ENCODE measurements at regions not wholly inside any gene's neighbourhood (a gene's known extent, or its start where the extent isn't known, plus 50 kb on each side); places are given as distances from the start of the nearest gene placed in this dataset.
"Not testable (repeated sequence)": the region's sequence is repeated elsewhere in the genome, so short reads cannot be mapped to it uniquely, and the experiment has no call there.

DNA sequence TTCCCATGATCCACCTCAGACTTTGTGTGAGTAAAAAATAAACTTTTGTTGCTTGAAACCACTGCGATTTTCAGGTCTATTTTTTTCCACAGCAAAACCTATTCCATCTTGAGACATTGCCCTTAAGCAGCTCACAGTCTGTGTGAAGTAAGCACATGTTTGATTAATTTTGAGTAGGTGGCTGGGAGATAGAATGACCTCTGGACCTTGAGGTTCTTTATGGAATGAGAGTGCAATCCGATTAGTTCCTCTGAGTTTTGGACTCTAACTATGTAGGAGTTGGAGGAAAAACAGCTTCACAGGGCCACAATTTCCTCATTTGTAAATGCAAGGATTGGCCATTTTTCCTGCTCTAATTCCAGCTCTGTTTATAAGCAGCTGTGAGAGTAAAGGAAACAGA is 234.1 kb upstream of the IGFBP7 start:
- intact Hi-C loops (cut with DNase I) = no loop called here
- DNase-seq (ENCODE audit: low spot score) = no peak

- intact Hi-C loops (cut with DNase I) = no loop called here
- no peak for DNase-seq (ENCODE audit: low spot score)
Observed at GRCh38 chr4:57342411-57342810, 232.2 kb upstream of the IGFBP7 start.

DNA sequence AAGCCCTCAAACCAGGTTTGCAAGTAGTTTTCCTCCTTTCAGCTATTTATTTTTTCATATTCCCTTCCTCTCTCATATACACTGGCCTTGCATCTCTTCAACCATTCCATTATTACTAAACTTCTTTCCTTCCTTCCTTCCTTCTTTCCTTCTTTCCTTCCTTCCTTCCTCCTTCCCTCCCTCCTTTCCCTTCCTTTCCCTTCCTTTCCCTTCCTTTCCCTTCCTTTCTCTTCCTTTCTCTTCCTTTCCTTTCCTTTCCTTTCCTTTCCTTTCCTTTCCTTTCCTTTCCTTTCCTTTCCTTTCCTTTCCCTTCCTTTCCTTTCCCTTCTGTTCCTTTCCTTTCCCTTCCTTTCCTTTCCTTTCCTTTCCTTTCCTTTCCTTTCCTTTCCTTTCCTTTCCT is 228.7 kb upstream of the IGFBP7 start:
- intact Hi-C loops (cut with DNase I); DNase-seq (ENCODE audit: low spot score): not testable (repeated sequence)

DNA sequence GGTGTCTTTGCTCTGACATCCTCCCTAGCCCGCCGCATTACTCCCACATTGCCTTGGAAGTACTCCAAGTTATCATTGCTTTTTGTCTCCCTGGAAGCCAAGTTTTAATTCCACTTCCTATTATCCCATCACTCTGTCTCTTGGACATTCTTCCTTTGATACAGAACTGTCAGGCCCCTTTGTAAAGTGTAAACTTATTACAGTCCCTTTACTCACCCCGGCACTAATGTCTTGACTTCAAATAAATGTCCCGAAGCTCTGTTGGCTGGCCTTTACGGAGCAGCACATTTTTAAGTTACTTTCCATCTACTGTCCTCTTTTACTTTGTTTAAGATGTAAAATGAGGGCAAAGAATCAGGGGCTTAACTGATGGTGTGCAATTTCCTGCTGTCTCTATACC is 223.5 kb upstream of the IGFBP7 start:
- no peak for DNase-seq (ENCODE audit: low spot score)
- intact Hi-C loops (cut with DNase I) = no loop called here

DNA sequence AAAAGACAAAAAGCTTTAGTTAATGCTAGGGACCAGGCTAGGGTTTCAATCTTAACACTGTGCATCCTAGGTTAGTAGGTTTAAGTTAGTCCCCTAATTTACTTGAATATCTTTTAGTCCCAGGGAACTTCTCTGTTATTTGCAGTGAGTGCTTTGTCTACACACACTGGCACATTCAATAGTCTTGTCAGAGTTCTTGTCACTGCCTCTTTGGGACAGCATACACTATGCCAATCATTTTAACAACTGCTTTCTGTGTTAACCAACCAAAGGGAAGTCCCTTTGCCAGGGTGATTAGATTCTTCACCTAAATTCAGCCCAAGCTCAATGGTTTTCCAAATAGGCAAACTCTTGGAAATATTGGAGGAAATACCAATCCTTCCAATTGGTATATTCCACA is 221.8 kb upstream of the IGFBP7 start:
- intact Hi-C loops (cut with DNase I) = no loop called here
- no peak for DNase-seq (ENCODE audit: low spot score)

DNA sequence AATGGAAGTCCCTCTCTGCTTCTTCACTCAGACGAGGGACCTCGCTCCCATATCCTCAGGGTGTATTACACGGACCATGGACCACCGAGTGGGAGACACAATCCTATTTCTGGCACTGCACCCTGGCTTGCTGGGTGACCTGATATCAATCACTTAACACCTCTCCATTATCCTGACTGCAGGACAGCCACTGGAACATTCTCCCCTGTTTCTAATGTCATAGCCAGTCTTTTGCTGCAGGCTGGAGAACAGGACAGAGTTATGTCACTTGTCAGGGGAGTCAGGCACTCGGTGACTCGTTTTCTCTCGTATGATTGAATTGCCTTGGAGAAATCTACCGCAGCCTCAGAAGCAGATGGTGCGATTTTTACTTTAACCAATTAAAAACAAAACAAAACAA is 219.1 kb upstream of the IGFBP7 start:
- intact Hi-C loops (cut with DNase I) = no loop called here
- DNase-seq (ENCODE audit: low spot score) = no peak

DNA sequence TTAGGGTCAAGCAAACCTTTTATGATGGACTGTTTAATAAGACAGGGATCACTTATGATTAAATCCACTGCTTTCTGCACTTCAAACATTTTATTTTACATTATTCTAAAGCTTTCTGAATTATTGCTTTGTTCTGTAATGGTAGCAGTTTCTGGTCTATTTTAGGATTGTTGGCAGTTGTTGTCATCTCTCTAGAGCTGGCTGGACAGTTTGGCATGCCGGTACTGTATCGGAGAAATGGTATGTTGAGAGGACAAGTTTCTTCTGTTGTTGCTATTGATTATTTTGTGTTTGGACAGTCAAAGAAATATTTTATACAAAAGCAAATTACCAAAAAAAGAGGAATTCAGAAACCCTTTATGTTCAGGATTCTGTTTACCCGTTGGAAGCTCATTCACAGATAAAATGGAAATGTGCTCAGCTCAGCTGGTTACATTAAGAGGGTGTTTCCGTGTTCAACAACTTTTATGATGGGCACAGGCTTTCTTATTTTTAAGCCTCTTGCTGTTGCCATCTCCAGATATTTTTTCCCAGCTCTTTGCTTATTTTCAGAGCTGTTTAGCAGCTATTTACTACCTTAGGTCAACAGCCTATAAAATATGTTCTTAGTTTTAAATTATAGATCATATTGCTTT is 214.6 kb upstream of the IGFBP7 start:
- intact Hi-C loops (cut with DNase I) = no loop called here
- DNase-seq (ENCODE audit: low spot score) = no peak

GRCh38 chr4:57320849-57321248 is 210.7 kb upstream of the IGFBP7 start:
- intact Hi-C loops (cut with DNase I) = no loop called here
- no peak for DNase-seq (ENCODE audit: low spot score)

DNA sequence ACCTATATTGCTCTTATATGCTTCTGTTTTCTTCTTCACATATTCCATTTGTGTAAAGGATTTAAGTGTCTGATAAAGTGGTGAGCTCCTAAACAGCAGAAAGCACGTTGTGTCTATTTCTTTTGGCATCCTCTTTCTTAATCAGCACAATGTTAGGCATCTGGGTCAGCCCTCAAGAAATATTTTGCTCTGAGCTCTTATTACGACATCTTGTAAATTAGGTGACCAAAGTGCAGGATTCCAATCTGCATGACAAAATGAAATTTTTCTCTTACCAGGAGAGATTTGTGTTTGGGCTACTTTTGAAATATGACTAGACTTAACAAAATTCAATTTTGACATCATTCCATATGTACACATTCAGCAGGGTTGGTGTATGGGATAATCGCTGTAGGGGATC is 210.0 kb upstream of the IGFBP7 start:
- no peak for DNase-seq (ENCODE audit: low spot score)
- intact Hi-C loops (cut with DNase I) = no loop called here

- no peak for DNase-seq (ENCODE audit: low spot score)
- intact Hi-C loops (cut with DNase I) = no loop called here
Observed at GRCh38 chr4:57318703-57319102, 208.5 kb upstream of the IGFBP7 start.

DNA sequence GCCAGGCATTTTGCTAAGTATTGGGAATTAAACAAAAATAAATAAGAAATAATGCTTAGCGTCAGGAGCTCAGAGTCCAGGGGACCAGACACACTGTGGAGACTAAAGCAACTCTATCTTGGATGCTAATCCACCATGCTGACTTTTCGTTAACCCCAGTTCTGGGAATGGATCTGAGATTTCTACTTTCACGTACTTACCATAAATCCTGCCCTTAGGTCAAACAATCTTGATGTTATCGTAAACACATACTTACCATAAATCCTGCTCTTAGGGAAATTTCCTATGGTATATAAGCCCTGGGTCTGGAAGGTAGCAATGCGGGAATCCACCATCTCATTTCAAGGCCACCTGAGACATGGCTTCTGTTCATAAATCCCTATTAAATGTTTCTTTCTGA is 204.5 kb upstream of the IGFBP7 start:
- DNase-seq (ENCODE audit: low spot score) = no peak
- intact Hi-C loops (cut with DNase I) = no loop called here

DNA sequence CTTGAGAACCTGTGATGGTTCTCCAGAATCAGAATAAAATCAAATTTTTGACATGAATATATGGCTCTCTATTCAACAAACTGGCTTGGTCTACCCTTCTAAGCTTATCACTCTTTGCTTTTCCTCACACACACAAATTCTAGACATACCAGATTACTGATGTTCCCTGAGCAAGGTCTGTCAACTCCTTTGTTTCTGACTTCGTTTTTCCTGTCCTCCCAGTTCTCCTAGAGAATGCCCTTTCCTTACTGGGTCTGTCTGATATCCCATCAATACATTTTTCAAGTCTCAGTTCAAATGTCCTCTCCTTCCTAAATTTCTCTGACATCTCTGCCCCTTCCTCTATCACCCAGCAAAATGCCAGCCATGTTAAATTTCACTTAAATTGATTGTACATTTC is 202.1 kb upstream of the IGFBP7 start:
- DNase-seq (ENCODE audit: low spot score) = no peak
- intact Hi-C loops (cut with DNase I) = no loop called here

- no peak for DNase-seq (ENCODE audit: low spot score)
- intact Hi-C loops (cut with DNase I) = no loop called here
Observed at GRCh38 chr4:57309658-57310057, 199.5 kb upstream of the IGFBP7 start.

- DNase-seq (ENCODE audit: low spot score) = no peak
- intact Hi-C loops (cut with DNase I) = no loop called here
Observed at GRCh38 chr4:57308301-57308700, 198.1 kb upstream of the IGFBP7 start.

GRCh38 chr4:57305836-57306235 is 195.7 kb upstream of the IGFBP7 start:
- intact Hi-C loops (cut with DNase I) = no loop called here
- no peak for DNase-seq (ENCODE audit: low spot score)

DNA sequence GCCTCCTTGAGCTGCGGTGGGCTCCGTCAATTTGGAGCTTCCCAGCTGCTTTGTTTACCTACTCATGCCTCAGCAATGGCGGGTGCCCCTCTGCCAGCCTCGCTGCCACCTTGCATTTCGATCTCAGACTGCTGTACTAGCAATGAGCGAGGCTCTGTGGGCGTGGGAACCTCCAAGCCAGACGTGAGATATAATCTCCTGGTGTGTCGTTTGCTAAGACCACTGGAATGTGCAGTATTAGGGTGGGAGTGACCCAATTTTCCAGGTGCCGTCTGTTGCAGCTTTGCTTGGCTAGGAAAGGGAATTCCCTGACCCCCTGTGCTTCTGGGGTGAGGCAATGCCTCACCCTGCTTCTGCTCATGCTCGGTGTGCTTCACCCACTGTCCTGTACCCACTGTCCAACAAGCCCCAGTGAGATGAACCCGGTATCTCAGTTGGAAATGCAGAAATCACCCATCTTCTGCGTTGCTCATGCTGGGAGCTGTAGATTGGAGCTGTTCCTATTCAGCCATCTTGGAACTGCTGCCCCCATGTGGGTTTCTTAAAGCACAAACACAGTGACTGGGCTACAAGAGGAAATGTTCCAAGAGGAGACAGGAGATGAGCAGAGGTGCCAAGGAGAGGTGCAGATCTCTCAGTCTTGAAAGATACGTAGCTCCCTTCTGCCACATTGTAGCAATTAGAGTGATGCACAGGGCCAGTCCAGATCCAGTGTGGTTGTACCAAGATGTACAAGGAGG is 193.0 kb upstream of the IGFBP7 start:
- DNase-seq (ENCODE audit: low spot score) = no peak
- intact Hi-C loops (cut with DNase I) = loop anchor here (5.0 kb wide), 1 partner anchor 141 kb away; no protein-coding TSS in a partner anchor

GRCh38 chr4:57300300-57300699 is 190.1 kb upstream of the IGFBP7 start:
- intact Hi-C loops (cut with DNase I) = loop anchor here (5.0 kb wide), 1 partner anchor 138 kb away; no protein-coding TSS in a partner anchor
- DNase-seq (ENCODE audit: low spot score) = not testable (repeated sequence)

- DNase-seq (ENCODE audit: low spot score) = no peak
- intact Hi-C loops (cut with DNase I) = no loop called here
Observed at GRCh38 chr4:57291911-57292310, 181.7 kb upstream of the IGFBP7 start.

- intact Hi-C loops (cut with DNase I) = no loop called here
- DNase-seq (ENCODE audit: low spot score) = no peak
Observed at GRCh38 chr4:57287687-57288604, 177.8 kb upstream of the IGFBP7 start.

- no peak for DNase-seq (ENCODE audit: low spot score)
- intact Hi-C loops (cut with DNase I) = no loop called here
Observed at GRCh38 chr4:57282933-57283310, 172.7 kb upstream of the IGFBP7 start.

Data from cardiac septum (tissue), 1 donor.